Panc1 (cell line): ENCODE measurements at regions not wholly inside any gene's neighbourhood (a gene's known extent, or its start where the extent isn't known, plus 50 kb on each side); places are given as distances from the start of the nearest gene placed in this dataset.

Experiments used
- POLR2AphosphoS5 ChIP-seq: IDR thresholded peaks from 2 replicates; pipeline ENCODE4 v1.6.1; 2012; ENCODE audit warnings: mild to moderate bottlenecking, low read depth, low read length, moderate library complexity
- REST ChIP-seq, 2 experiments: IDR thresholded peaks; 2 replicates each; pipeline ENCODE4 v1.6.1; 2011 to 2012; ENCODE audit warnings: low read depth in 2 of 2, control low read depth in 1 of 2, low read length in 1 of 2, mild to moderate bottlenecking in 1 of 2, moderate library complexity in 1 of 2; ENCODE audit not compliant: insufficient read depth in 1 of 2
- TCF7L2 ChIP-seq: IDR thresholded peaks from 2 replicates; pipeline ENCODE4 v1.6.1; 2011; ENCODE audit warnings: mild to moderate bottlenecking, low read depth, low read length, inconsistent platforms
- TF ChIP-seq, protein P1 (sequence below): fragments of 450-650 bp; IDR thresholded peaks from 2 replicates; pipeline ENCODE4 v1.5.1; 2017; ENCODE audit warnings: mild to moderate bottlenecking

- TF ChIP-seq, protein P1, sequence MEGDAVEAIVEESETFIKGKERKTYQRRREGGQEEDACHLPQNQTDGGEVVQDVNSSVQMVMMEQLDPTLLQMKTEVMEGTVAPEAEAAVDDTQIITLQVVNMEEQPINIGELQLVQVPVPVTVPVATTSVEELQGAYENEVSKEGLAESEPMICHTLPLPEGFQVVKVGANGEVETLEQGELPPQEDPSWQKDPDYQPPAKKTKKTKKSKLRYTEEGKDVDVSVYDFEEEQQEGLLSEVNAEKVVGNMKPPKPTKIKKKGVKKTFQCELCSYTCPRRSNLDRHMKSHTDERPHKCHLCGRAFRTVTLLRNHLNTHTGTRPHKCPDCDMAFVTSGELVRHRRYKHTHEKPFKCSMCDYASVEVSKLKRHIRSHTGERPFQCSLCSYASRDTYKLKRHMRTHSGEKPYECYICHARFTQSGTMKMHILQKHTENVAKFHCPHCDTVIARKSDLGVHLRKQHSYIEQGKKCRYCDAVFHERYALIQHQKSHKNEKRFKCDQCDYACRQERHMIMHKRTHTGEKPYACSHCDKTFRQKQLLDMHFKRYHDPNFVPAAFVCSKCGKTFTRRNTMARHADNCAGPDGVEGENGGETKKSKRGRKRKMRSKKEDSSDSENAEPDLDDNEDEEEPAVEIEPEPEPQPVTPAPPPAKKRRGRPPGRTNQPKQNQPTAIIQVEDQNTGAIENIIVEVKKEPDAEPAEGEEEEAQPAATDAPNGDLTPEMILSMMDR: no peak
- no peak for TF ChIP-seq POLR2AphosphoS5
- no peak for TF ChIP-seq TCF7L2
- no peak for TF ChIP-seq REST (IDR thresholded peaks at IDR 0.05; ENCODE audit: insufficient read depth in 1 of 2, low read depth in 2 of 2, low read length in 1 of 2)
Observed at GRCh38 chr14:51495319-51495718, 156.4 kb upstream of the FRMD6 start.
